ENCODE measurements at regions not wholly inside any gene's neighbourhood (a gene's known extent, or its start where the extent isn't known, plus 50 kb on each side); places are given as distances from the start of the nearest gene placed in this dataset.

GRCh38 chr13:85314686-85315085 lies 484.5 kb downstream of the SLITRK6 start:
- CTCF ChIA-PET: no interaction called here
- no peak overlapping the region for H3K4me2 ChIP-seq (replicated peaks; ENCODE audit: low read depth, low read length, poor library complexity, severe bottlenecking)
- no peaks in the 10 kb centered on the region for H3K9me3 ChIP-seq (ENCODE audit: control extremely low read depth in 1 of 3, control insufficient read depth in 2 of 3, insufficient read depth in 1 of 3, low read length in 2 of 3)
- H3K4me3 ChIP-seq (ENCODE audit: control extremely low read depth in 1 of 5, extremely low read depth in 1 of 5, insufficient read depth in 1 of 5, low read depth in 2 of 5, low read length in 4 of 5): no peak overlapping the region
- H3K27ac Mint-ChIP-seq: no peak overlapping the region
- WGBS (ENCODE audit: insufficient coverage): no CpG with 5 or more reads among the region's 2 CpGs
- no peak overlapping the region for H3K27ac ChIP-seq (ENCODE audit: low read length in 2 of 2)
- no peaks in the 10 kb centered on the region for H3K4me1 Mint-ChIP-seq
- no peaks in the 10 kb centered on the region for H3K36me3 ChIP-seq (replicated peaks in 1 of 2; ENCODE audit: control extremely low read depth in 1 of 2, control insufficient read depth in 1 of 2, extremely low read depth in 1 of 2, insufficient read depth in 2 of 2, low read length in 1 of 2)
- DNase-seq (no peak), ATAC-seq (ENCODE audit: low read depth) (no peak)
- no peaks in the 10 kb centered on the region for H3K27me3 ChIP-seq (replicated peaks in 1 of 4; ENCODE audit: control extremely low read depth in 1 of 4, control insufficient read depth in 3 of 4, insufficient read depth in 4 of 4, low read length in 3 of 4)
- no peak for TF ChIP-seq EZH2 (IDR thresholded peaks at IDR 0.05; ENCODE audit: borderline replicate concordance, insufficient read depth, low read depth, low read length, poor library complexity, severe bottlenecking)
- TF ChIP-seq CTCF (IDR thresholded peaks at IDR 0.05): no peak
- H3K9me3 Mint-ChIP-seq (ENCODE audit: insufficient read depth): no peaks in the 10 kb centered on the region
- H3K4me3 Mint-ChIP-seq: no peak overlapping the region
- H3K9ac ChIP-seq (ENCODE audit: low read length): no peak overlapping the region
- intact Hi-C loops (cut with micrococcal nuclease): no loop called here
- no peak overlapping the region for H2AFZ ChIP-seq (ENCODE audit: insufficient read depth, low read depth, low read length, poor library complexity, severe bottlenecking)
- POLR2A ChIA-PET: no interaction called here
- H4K20me1 ChIP-seq (ENCODE audit: control insufficient read depth, insufficient read depth, low read length, poor library complexity, severe bottlenecking): no peaks in the 10 kb centered on the region
- H3K4me1 ChIP-seq (ENCODE audit: control insufficient read depth in 2 of 2, insufficient read depth in 2 of 2, low read length in 2 of 2): no peaks in the 10 kb centered on the region
- no peaks in the 10 kb centered on the region for H3K27me3 Mint-ChIP-seq
- no peaks in the 10 kb centered on the region for H3K79me2 ChIP-seq (ENCODE audit: control insufficient read depth, insufficient read depth, low read length)

GRCh38 chr13:85313761-85314503 lies 485.3 kb downstream of the SLITRK6 start:
- WGBS (ENCODE audit: insufficient coverage): 77% methylated on average over 5 of the region's 6 CpGs
- POLR2A ChIA-PET: no interaction called here
- no peaks in the 10 kb centered on the region for H3K27me3 Mint-ChIP-seq

More at GRCh38 chr13:85313761-85314503, 485.3 kb downstream of the SLITRK6 start:
- H3K27me3 ChIP-seq (replicated peaks in 1 of 4; ENCODE audit: control extremely low read depth in 1 of 4, control insufficient read depth in 3 of 4, insufficient read depth in 4 of 4, low read length in 3 of 4): no peaks in the 10 kb centered on the region
- H3K79me2 ChIP-seq (ENCODE audit: control insufficient read depth, insufficient read depth, low read length): no peaks in the 10 kb centered on the region
- no peak for TF ChIP-seq EZH2 (IDR thresholded peaks at IDR 0.05; ENCODE audit: borderline replicate concordance, insufficient read depth, low read depth, low read length, poor library complexity, severe bottlenecking)
- no peak for TF ChIP-seq CTCF (IDR thresholded peaks at IDR 0.05)
- Mint-ChIP-seq H3K9me3 (ENCODE audit: insufficient read depth) (peaks cover 2% of the 10 kb centered on the region), H3K4me3 (no peak overlapping the region), H3K4me1 (no peaks in the 10 kb centered on the region), H3K27ac (no peak overlapping the region)
- no peaks in the 10 kb centered on the region for H3K9me3 ChIP-seq (ENCODE audit: control extremely low read depth in 1 of 3, control insufficient read depth in 2 of 3, insufficient read depth in 1 of 3, low read length in 2 of 3)
- intact Hi-C loops (cut with micrococcal nuclease): no loop called here
- H3K4me1 ChIP-seq (ENCODE audit: control insufficient read depth in 2 of 2, insufficient read depth in 2 of 2, low read length in 2 of 2): no peaks in the 10 kb centered on the region
- no peak overlapping the region for H3K27ac ChIP-seq (ENCODE audit: low read length in 2 of 2)
- no peaks in the 10 kb centered on the region for H3K36me3 ChIP-seq (replicated peaks in 1 of 2; ENCODE audit: control extremely low read depth in 1 of 2, control insufficient read depth in 1 of 2, extremely low read depth in 1 of 2, insufficient read depth in 2 of 2, low read length in 1 of 2)
- CTCF ChIA-PET: no interaction called here
- H4K20me1 ChIP-seq (ENCODE audit: control insufficient read depth, insufficient read depth, low read length, poor library complexity, severe bottlenecking): no peaks in the 10 kb centered on the region
- no peak overlapping the region for H3K9ac ChIP-seq (ENCODE audit: low read length)
- ATAC-seq (ENCODE audit: low read depth) (no peak), DNase-seq (no peak)
- H3K4me3 ChIP-seq (ENCODE audit: control extremely low read depth in 1 of 5, extremely low read depth in 1 of 5, insufficient read depth in 1 of 5, low read depth in 2 of 5, low read length in 4 of 5): no peak overlapping the region
- H3K4me2 ChIP-seq (replicated peaks; ENCODE audit: low read depth, low read length, poor library complexity, severe bottlenecking): no peak overlapping the region
- H2AFZ ChIP-seq (ENCODE audit: insufficient read depth, low read depth, low read length, poor library complexity, severe bottlenecking): no peak overlapping the region

Measured in B cell (primary cell).